HuH-7 (cell line): ENCODE measurements at regions not wholly inside any gene's neighbourhood (a gene's known extent, or its start where the extent isn't known, plus 50 kb on each side); places are given as distances from the start of the nearest gene placed in this dataset.
"Not testable (repeated sequence)": the region's sequence is repeated elsewhere in the genome, so short reads cannot be mapped to it uniquely, and the experiment has no call there.

Experiments used
- DNase-seq: peaks from one replicate; pipeline ENCODE4 v3.0.0; 2011; ENCODE audit warnings: low spot score

DNA sequence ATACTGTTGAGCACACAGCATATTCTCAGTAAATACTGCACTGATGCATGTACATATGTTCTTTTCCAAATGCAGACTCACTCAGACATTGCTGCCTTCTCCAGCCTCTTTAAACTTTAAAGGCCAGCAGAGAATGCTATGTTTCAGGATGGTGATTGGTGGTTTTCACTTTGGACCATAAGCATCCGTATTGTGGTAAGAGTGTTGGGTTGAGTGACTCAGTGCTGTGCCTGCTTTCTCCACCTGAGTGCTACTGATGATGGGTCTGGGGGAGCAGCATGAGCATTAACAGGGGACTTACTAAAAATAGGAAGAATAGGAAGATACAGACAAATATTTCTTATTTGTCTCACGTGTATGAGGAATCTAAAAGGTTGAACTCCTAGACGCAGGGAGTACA is 56.3 kb upstream of the ZNF92 start:
- no peak for DNase-seq

DNA sequence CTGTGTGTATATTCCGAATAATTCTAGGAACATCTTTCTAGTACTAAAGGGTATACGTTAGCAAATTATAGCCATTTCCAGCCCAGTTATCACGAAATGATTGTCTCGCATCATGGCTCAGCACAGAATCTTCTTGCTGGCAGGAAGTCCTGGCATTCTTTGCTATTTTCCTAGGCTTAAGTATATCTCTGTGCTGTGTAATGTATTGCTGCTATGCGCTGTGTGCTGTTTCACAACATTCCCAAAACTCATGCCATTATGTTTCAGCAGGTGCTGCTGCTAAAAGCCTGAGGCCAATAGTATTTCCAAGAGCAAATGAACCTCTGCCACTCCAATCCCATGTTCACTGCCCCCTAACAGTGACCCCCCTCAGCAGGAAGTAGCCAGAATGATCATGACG is 62.9 kb upstream of the ZNF92 start:
- DNase-seq: no peak

DNA sequence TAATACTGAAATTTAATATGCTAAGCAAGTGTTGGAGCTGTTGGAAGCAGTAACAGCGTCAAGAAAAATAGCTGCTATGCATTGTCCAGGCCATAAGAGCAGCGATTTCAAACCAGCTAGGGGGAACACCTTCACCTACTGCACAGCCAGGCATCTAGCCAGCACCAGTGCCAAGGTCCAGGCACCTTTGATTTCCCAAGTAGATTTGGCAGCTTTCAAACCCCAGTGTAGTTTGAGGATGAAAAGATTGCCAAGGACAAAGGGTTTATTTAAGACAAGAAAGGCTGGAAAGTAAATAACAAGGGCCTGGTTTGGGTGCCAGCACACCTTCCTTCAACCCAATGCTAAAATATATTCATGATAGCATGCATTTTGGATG is 65.4 kb upstream of the ZNF92 start:
- no peak for DNase-seq

DNA sequence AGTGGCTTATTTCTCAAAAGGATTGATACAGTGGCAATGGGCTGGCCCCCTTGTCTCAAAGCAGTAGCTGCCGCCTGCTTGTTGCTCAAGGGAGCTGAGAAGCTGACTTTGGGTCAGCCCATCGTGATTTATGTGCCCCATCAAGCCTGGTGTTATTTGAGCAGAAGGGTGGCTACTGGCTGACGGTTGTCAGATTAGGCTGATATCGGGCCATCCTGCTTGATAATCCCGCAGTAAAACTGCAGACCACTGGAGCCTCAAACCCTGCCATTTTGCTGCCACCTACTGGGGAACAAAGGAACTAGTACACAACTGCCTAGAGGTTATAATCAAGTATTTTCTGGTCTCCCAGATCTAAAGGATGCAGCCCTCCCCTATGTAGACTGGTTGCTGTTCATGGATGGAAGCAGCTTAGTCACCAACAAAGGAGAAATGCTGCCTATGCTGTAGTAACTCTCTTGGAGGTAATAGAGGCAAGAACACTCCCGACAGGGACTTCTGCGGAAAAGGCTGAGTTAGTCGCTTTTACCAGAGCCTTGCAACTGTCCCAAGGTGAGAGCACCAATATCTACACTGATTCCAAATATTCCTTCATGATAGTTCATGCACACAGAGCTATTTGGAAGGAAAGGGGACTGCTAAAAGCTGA is 65.9 kb upstream of the ZNF92 start:
- DNase-seq: peak; percentile 74

DNA sequence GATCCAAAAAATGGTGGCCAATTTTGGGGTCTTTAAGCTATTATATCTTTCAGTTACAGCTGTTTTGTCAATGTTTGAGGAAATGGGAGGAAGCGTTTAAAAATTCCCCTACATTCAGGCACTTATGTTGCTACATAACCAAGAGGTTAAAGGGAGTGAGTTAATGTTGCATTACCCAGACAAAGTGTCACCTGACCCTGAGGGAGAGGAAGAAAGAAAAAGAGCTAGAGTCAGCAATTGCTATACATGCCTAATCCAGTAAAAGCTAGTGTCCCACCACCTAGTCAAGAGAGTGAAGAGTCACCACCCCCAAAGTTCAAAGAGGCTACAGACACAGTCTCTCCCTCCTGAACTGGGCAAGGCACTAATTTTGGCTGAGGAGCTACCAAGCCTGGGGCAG is 69.5 kb upstream of the ZNF92 start:
- DNase-seq: no peak

DNA sequence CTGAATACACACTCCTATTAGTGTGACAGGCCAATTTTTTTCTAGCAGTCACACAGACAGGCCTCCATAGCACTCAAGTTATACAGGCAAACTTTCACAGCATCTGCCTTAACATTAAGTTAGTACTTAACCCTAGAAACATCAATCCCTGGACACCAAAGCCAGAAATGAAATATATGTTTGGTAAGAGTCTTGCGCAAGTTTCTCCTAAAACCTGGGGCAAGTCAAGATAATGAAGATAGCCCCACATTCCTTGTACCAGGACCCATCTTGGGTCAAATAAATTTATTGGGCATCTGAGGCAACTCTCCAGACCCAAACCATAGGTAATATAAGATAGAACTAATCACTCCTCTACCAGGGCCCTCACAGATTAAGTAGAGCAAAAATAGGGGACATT is 70.8 kb upstream of the ZNF92 start:
- no peak for DNase-seq

DNA sequence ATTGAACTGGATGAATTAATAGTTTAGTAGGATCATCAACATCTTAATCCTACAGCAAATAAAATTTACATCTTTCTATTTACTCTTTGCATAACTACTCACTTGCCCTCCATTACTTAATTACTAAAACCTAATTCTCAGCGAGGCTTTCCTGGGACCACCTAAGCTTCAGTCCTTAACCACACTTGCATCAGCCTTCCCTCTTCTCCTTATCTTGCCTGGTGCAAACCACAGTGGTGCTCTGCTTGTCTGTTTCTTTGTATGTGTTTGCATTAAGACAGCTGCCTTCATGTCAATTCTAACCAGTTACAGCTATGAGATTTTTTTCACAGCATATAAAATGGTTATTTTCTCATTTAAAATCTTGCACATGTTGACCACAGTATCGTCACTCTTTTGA is 72.6 kb upstream of the ZNF92 start:
- DNase-seq: no peak

DNA sequence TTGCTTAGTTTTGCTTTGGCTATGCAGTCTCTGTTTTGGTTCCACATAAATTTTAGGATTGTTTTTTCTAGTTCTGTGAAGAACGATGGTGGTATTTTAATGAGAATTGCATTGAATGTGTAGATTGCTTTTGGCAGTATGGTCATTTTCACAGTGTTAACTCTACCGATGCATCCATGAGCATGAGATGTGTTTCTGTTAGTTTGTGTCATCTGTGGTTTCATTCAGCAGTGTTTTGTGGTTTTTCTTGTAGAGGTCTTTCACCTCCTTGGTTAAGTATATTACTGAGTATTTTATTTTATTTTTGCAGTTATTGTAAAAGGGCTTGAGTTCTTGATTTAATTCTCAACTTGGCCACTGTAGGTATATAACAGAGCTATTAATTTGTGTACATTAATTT is 78.2 kb upstream of the ZNF92 start:
- no peak for DNase-seq

DNA sequence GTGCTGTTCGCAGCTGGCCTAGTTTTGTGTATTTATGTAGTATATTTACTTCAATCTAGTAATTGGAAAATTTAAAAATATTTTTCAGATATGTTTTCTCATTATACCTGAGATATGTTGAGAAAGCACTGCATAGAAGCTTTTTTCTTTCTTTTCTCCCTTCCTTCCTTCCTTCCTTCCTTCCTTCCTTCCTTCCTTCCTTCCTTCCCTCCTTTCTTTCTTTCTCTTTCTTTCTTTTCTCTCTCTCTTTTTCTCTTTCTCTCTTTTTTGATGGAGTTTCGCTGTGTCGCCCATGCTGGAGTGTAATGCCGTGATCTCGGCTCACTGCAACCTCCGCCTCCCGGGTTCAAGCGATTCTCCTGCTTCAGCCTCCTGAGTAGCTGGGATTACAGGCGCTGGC is 83.3 kb upstream of the ZNF92 start:
- not testable (repeated sequence) for DNase-seq

DNA sequence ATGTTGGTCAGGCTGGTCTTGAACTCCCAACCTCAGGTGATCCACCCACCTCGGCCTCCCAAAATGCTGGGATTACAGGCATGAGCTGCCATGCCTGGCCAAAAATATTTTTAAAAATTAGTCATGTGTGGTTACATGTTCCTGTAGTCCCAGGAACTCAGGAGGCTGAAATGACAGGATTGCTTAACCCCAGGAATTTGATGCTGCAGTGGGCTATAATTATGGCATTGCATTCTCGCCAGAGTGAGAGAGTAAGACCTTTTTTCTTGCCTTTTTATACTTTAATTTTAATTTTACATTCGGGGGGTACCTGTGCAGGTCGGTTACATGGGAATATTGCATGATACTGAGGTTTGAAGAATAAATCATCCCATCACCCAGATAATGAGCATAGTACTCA is 86.6 kb upstream of the ZNF92 start:
- no peak for DNase-seq

DNA sequence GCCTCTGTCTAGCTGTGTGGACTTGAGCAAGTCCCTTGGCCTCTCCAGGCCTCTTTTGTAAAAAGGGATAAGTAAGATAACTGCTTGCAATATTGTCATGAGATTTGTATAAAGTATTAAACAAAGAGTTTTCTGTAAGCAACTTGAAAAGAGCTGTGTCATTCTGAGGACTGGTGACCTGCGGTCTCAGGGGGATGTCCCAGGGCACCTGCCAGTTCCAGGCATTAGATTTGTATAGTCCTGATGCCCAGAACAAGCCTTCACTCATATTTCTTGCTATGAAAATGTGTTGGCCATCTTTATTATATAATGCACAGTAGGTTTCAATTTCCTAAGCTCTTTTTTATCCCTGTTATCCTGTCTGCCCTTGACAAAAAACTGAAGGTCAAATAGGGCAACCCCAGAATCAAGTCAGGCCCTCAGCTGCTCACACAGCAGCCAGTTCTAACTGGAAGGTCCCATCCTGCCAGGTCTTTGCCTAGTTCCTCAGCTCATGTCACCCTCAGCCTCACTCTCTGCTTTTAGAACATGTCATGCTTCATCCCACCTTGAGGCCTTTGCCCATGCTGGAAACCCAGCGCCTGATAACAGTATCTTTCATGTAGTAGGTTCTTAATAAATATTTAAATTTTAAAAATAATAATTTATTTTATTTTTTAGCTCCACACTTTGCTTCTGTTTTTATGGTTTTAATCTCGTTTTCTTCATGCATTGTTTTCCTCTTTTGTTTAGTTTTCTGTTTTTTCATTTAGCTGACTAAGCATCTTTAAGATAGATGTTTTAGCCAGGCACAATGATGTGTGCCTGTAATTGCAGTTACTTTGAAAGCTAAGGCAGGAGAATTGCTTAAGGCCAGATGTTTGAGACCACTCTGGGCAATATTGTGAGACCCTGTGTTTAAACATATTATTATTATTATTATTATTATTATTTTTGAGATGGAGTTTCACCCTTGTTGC is 87.5 kb upstream of the ZNF92 start:
- no peak for DNase-seq

DNA sequence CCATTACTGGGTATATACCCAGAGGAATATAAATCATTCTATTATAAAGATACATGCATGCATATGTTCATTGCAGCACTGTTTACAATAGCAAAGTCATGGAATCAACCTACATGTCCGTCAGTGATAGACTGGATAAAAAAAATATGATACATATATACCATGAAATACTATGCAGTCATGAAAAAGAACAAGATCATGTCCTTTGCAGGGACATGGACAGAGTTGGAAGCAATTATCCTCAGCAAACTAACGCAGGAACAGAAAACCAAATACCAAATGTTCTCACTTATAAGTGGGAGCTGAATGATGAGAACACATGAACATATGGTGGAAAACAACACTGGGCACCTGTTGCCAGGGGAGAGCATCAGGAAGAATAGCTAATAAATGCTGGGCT is 88.4 kb upstream of the ZNF92 start:
- not testable (repeated sequence) for DNase-seq

DNA sequence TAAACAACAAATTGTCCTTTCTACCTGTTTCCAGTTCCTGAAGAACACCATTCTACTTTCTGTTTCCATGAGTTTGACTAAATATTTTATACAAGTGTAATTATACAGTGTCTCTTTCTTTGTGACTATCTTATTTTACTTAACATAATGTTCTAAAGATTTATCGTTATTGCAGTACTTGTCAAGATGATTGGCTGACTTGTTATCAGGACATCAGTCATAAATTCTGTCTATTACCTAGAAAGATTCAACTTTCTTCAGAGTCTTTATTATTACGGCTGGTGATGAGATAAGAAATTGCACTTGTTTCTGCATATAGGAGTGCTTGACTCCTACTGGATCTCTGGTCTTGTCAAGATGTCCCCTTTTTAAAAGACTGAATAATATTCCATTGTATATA is 93.9 kb upstream of the ZNF92 start:
- DNase-seq: no peak

DNA sequence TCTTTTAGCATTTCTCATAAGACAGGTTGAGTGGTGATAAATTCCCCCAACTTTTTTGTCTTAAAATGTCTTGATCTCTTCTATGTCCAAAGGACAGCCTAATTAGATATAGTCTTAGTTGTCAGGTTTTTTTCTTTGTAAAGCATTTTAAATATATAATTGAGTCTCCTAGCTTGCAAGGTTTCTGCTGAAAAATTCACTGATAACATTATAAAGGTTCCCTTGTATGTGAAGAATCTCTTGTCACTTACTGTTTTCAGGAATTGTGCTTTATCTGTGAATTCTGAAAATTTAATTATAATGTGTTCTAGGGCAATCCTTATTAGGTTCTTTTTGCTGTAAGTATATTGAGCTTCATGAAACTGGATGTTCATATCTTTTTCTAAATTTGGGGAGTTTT is 96.8 kb upstream of the ZNF92 start:
- DNase-seq: no peak

DNA sequence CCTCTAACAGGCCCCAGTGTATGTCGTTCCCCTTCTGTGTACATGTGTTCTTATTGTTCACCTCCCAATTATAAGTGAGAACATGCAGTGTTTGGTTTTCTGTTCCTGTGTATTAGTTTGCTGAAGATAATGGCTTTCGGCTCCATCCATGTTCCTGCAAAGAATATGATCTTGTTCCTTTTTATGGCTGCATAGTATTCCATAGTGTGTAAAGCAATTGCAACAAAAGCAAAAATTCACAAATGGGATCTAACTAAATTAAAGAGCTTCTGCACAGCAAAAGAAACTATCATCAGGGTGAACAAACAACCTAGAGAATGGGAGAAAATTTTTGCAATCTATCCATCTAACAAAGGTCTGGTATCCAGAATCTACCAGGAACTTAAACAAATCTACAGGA is 102.2 kb upstream of the ZNF92 start:
- not testable (repeated sequence) for DNase-seq

DNA sequence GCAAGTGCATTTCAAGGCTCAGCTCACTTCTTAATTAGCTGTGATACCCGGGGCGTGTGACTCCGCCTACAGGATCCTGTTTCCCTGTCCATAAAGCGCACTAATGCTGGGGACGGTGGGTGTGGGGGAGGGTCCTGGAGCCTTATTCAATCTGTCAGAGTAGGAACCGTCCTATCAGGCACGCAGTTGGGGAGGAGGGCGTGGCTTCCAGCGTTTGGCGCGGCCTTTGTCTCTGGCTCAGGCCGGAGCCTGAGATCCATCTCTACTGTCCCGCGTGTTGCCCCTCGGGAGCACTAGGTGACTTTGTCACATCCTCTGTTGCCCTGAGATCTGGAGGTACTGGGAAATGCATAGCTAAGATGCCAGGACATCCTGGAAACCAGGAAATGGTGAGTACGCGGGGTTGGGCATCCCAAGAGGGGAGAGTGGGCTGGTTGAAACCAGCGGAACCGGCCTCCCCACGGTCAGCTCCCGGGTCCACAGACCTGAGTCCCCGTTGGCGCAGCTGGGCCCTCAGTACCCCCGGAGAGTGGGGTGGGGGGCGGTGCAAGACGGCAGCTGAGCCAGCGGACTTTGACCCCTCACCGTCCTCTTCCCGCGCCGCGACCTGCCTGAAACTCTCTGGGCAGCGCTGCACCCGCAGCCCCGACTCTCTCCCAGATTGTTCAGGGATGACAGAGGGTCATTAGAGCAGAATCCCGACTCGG is 104.4 kb upstream of the ZNF92 start:
- DNase-seq: peak; percentile 100

DNA sequence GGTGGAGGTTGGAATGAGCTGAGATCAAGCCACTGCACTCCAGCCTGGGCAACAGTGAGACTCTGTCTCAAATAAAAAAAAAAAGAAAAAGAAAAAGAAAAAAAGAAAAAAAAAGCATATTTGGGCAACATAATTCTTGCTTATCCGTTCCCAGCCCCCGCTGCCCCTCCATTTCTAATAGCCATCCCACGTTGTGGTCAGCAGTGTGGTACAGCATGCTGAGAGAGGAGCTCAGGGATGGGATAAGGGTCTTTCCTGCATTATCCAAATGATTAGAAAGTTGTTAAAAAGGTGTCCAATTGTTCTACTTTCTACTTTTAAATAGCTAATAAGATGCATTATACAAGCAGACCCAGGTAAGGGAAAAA is 104.9 kb upstream of the ZNF92 start:
- no peak for DNase-seq

DNA sequence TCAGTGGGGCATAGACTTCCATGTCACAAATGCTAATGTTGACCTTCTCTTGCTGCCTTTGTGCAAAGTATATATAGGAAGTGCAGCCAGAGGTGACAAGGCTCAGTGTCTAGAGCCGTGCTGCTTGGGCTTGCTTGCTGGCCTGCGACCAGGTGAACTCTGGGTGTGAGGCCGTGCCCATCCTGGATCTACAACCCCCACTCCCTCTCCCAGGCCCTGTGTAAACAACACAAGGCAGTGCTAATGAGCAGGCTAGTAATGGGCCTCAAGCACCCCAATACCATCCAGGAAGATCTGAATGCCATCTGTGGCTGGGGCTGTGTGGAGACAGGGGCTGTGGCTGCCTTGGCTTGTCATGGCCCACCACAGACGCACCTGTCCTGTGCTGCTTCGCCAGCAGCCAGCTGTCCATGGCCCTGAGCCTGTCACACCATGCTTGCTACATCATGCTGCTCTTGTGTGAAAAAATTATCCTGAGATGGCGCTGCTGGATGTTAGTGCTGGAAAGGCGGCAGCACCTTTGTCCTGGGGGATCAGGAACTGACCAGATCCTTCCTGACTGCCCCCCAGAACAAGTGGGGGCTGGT is 107.6 kb upstream of the ZNF92 start:
- DNase-seq: no peak

DNA sequence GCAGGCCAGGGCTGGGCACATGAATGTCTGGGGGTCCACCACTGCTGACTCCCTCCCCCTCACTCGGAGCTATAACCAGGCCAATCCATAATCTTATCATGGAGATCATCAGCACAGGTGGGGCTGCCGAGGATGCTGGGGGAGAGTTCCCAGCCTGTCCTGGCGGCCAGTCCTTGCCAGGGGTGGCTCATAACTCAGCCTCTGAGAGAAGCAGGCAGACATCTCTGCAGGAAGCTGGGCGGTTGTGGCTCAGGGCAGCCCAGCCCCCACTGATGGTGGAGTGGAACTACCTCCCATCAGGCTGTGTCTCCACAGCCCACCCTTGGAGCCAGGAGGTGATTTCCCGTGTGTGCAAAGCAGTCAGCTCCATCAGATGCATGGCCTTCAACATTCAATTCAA is 109.4 kb upstream of the ZNF92 start:
- no peak for DNase-seq

DNA sequence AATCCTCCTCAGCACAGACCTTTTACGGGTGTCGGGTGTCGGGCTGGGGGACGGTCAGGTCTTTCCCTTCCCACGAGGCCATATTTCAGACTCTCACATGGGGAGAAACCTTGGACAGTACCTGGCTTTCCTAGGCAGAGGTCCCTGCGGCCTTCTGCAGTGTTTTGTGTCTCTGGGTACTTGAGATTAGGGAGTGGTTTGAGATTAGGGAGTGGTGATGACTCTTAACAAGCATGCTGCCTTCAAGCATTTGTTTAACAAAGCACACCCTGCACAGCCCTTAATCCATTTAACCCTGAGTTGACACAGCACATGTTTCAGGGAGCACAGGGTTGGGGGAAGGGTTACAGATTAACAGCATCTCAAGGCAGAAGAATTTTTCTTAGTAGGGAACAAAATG is 113.0 kb upstream of the ZNF92 start:
- not testable (repeated sequence) for DNase-seq

DNA sequence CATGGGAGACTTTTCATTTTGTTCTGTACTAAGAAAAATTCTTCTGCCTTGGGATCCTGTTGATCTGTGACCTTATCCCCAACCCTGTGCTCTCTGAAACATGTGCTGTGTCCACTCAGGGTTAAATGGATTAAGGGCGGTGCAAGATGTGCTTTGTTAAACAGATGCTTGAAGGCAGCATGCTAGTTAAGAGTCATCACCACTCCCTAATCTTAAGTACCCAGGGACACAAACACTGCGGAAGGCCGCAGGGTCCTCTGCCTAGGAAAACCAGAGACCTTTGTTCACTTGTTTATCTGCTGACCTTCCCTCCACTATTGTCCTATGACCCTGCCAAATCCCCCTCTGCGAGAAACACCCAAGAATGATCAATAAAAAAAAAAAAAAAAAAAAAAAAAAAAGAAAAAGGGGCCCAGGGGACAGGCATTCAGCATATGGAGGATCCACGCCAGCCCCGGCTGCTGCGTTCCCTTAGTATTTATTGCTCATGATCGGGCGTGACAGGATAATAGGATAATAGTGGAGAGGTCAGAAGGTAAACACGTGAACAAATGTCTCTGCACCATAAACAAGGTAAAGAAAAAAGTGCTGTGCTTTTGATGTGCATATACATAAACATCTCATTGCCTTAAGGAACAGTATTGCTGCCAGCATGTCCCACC is 113.7 kb upstream of the ZNF92 start:
- not testable (repeated sequence) for DNase-seq

DNA sequence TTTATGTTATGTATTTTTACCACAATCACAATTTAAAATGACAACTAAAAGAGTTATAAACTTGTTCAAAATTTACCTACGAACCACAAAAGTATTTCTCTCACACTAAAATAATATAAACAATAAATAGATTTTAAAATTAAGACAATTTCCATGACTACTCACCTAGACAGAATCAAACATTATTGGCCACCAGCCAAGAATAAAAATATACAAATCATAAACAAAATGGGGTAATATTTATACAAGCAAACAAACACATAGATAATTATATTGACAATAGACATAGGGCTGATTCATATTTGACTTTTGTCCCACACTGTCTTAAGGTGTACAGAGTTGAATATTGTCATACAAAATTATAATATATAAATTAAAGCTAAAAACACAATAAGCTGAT is 119.6 kb upstream of the ZNF92 start:
- DNase-seq: no peak
